T-helper 17 cell (primary cell): ENCODE measurements at regions not wholly inside any gene's neighbourhood (a gene's known extent, or its start where the extent isn't known, plus 50 kb on each side); places are given as distances from the start of the nearest gene placed in this dataset.
"Not testable (repeated sequence)": the region's sequence is repeated elsewhere in the genome, so short reads cannot be mapped to it uniquely, and the experiment has no call there.

Experiments used
- ATAC-seq: fragments of 150-1000 bp; cut with Tn5 transposase; 2 replicates; pipeline ENCODE4 v1.10.0; 2021; ENCODE audit warnings: mild to moderate bottlenecking, moderate library complexity
- DNase-seq, 3 donors: peaks; one replicate each; pipeline versions ENCODE4 v3.0.0 to v3.0.0-alpha.2; 2020 to 2021
- H3K9me3 ChIP-seq: one replicate; pipeline ENCODE4 v1.7.0; 2013; ENCODE audit warnings: low read length, mild to moderate bottlenecking; ENCODE audit not compliant: control insufficient read depth, poor library complexity, severe bottlenecking
- H3K27ac Mint-ChIP-seq: one replicate; pipeline ENCODE4 v1.8.0; 2022; ENCODE audit warnings: mild to moderate bottlenecking, moderate library complexity, mixed read lengths
- H3K27me3 Mint-ChIP-seq: one replicate; pipeline ENCODE4 v1.8.0; 2022; ENCODE audit warnings: mixed read lengths
- H3K36me3 Mint-ChIP-seq: one replicate; pipeline ENCODE4 v1.8.0; 2022; ENCODE audit warnings: low read depth, mixed read lengths
- H3K4me1 Mint-ChIP-seq: one replicate; pipeline ENCODE4 v1.8.0; 2022; ENCODE audit warnings: mild to moderate bottlenecking, mixed read lengths
- H3K4me3 Mint-ChIP-seq: one replicate; pipeline ENCODE4 v1.8.0; 2022; ENCODE audit warnings: mild to moderate bottlenecking, moderate library complexity, mixed read lengths

- H3K27ac Mint-ChIP-seq, H3K4me1 Mint-ChIP-seq, ATAC-seq, H3K36me3 Mint-ChIP-seq, H3K4me3 Mint-ChIP-seq, H3K9me3 ChIP-seq, H3K27me3 Mint-ChIP-seq, DNase-seq: not testable (repeated sequence)
These were observed 140.1 kb downstream of the PLPPR4 start for GRCh38 chr1:99404399-99404798.

GRCh38 chr1:99405325-99405724, 141.0 kb downstream of the PLPPR4 start:
- not testable (repeated sequence) for H3K36me3 Mint-ChIP-seq, H3K27ac Mint-ChIP-seq, ATAC-seq, H3K4me1 Mint-ChIP-seq, H3K4me3 Mint-ChIP-seq, H3K9me3 ChIP-seq, DNase-seq, H3K27me3 Mint-ChIP-seq

GRCh38 chr1:99407018-99407417, 142.7 kb downstream of the PLPPR4 start:
- Mint-ChIP-seq H3K4me1 (no peaks in the 10 kb centered on the region), H3K4me3 (no peak overlapping the region), H3K27ac (no peak overlapping the region), H3K36me3 (peaks cover under 1% of the 10 kb centered on the region), H3K27me3 (peaks cover under 1% of the 10 kb centered on the region)
- no peaks in the 10 kb centered on the region for H3K9me3 ChIP-seq
- DNase-seq, result no peak
- no peak for ATAC-seq

- no peaks in the 10 kb centered on the region for H3K9me3 ChIP-seq
- H3K27me3 Mint-ChIP-seq, result no peaks in the 10 kb centered on the region
- DNase-seq, result no peak
- no peaks in the 10 kb centered on the region for H3K4me1 Mint-ChIP-seq
- no peaks in the 10 kb centered on the region for H3K36me3 Mint-ChIP-seq
- no peak overlapping the region for H3K27ac Mint-ChIP-seq
- no peak for ATAC-seq
- no peak overlapping the region for H3K4me3 Mint-ChIP-seq
These were observed 159.8 kb downstream of the PLPPR4 start for GRCh38 chr1:99424087-99424486.

- ATAC-seq (no peak), DNase-seq (no peak)
- Mint-ChIP-seq H3K4me3 (no peak overlapping the region), H3K36me3 (peaks cover 3% of the 10 kb centered on the region), H3K4me1 (no peaks in the 10 kb centered on the region), H3K27ac (no peak overlapping the region), H3K27me3 (peaks cover 5% of the 10 kb centered on the region)
- H3K9me3 ChIP-seq, result no peaks in the 10 kb centered on the region
These were observed 165.5 kb downstream of the PLPPR4 start for GRCh38 chr1:99429754-99430153.

GRCh38 chr1:99438656-99439230, 174.5 kb downstream of the PLPPR4 start:
- H3K9me3 ChIP-seq, result no peaks in the 10 kb centered on the region
- H3K4me3 Mint-ChIP-seq, result no peak overlapping the region
- DNase-seq, result no peak
- peaks cover 4% of the 10 kb centered on the region for H3K4me1 Mint-ChIP-seq
- no peak overlapping the region for H3K27ac Mint-ChIP-seq
- no peaks in the 10 kb centered on the region for H3K36me3 Mint-ChIP-seq
- no peak for ATAC-seq
- H3K27me3 Mint-ChIP-seq, result no peaks in the 10 kb centered on the region

GRCh38 chr1:99439433-99440075, 175.3 kb downstream of the PLPPR4 start:
- DNase-seq, result no peak
- Mint-ChIP-seq H3K4me1 (peaks cover 4% of the 10 kb centered on the region), H3K4me3 (no peak overlapping the region), H3K36me3 (no peaks in the 10 kb centered on the region), H3K27ac (no peak overlapping the region), H3K27me3 (no peaks in the 10 kb centered on the region)
- ATAC-seq, result no peak
- no peaks in the 10 kb centered on the region for H3K9me3 ChIP-seq

- no peaks in the 10 kb centered on the region for H3K36me3 Mint-ChIP-seq
- no peak for DNase-seq
- H3K27me3 Mint-ChIP-seq, result no peaks in the 10 kb centered on the region
- H3K4me3 Mint-ChIP-seq, result no peak overlapping the region
- peaks cover 4% of the 10 kb centered on the region for H3K4me1 Mint-ChIP-seq
- H3K27ac Mint-ChIP-seq, result no peak overlapping the region
- ATAC-seq, result peak; percentile 23
- H3K9me3 ChIP-seq, result no peaks in the 10 kb centered on the region
These were observed 177.2 kb downstream of the PLPPR4 start for GRCh38 chr1:99441299-99442095.

- not testable (repeated sequence) for ATAC-seq, H3K36me3 Mint-ChIP-seq, H3K9me3 ChIP-seq, H3K27me3 Mint-ChIP-seq, H3K27ac Mint-ChIP-seq, H3K4me3 Mint-ChIP-seq, DNase-seq, H3K4me1 Mint-ChIP-seq
These were observed 180.1 kb downstream of the PLPPR4 start for GRCh38 chr1:99444211-99444927.

GRCh38 chr1:99445071-99445470, 180.8 kb downstream of the PLPPR4 start:
- no peak overlapping the region for H3K27ac Mint-ChIP-seq
- no peaks in the 10 kb centered on the region for H3K9me3 ChIP-seq
- no peak overlapping the region for H3K4me3 Mint-ChIP-seq
- no peak for ATAC-seq
- DNase-seq, result no peak
- peaks cover 4% of the 10 kb centered on the region for H3K4me1 Mint-ChIP-seq
- H3K27me3 Mint-ChIP-seq, result peaks cover 6% of the 10 kb centered on the region
- no peaks in the 10 kb centered on the region for H3K36me3 Mint-ChIP-seq

GRCh38 chr1:99445486-99445885, 181.2 kb downstream of the PLPPR4 start:
- DNase-seq (no peak), ATAC-seq (no peak)
- no peak overlapping the region for H3K4me3 Mint-ChIP-seq
- H3K27me3 Mint-ChIP-seq, result peaks cover 6% of the 10 kb centered on the region
- H3K36me3 Mint-ChIP-seq, result no peaks in the 10 kb centered on the region
- H3K9me3 ChIP-seq, result no peaks in the 10 kb centered on the region
- H3K27ac Mint-ChIP-seq, result no peak overlapping the region
- peaks cover 4% of the 10 kb centered on the region for H3K4me1 Mint-ChIP-seq

- ATAC-seq (no peak), DNase-seq (no peak)
- no peaks in the 10 kb centered on the region for H3K9me3 ChIP-seq
- Mint-ChIP-seq H3K4me1 (no peaks in the 10 kb centered on the region), H3K27me3 (peaks cover 6% of the 10 kb centered on the region), H3K4me3 (no peak overlapping the region), H3K27ac (no peak overlapping the region), H3K36me3 (no peaks in the 10 kb centered on the region)
These were observed 183.4 kb downstream of the PLPPR4 start for GRCh38 chr1:99447721-99448120.

GRCh38 chr1:99455760-99456159, 190.2 kb upstream of the PALMD start:
- H3K9me3 ChIP-seq, result no peaks in the 10 kb centered on the region
- peaks cover 4% of the 10 kb centered on the region for H3K4me1 Mint-ChIP-seq
- H3K27me3 Mint-ChIP-seq, result peaks cover 28% of the 10 kb centered on the region
- H3K36me3 Mint-ChIP-seq, result peaks cover 2% of the 10 kb centered on the region
- no peak overlapping the region for H3K4me3 Mint-ChIP-seq
- no peak overlapping the region for H3K27ac Mint-ChIP-seq
- DNase-seq, result no peak
- ATAC-seq, result no peak
